Activated CD8-positive, alpha-beta memory T cell treated with anti-CD3 and anti-CD28 coated beads for 1 hour (primary cell): ENCODE measurements at regions not wholly inside any gene's neighbourhood (a gene's known extent, or its start where the extent isn't known, plus 50 kb on each side); places are given as distances from the start of the nearest gene placed in this dataset.

ENCODE experiments used
- DNase-seq, 2 donors: peaks; one replicate each; pipeline ENCODE4 v3.0.0-alpha.2; 2020; ENCODE audit warnings: low read depth in 1 of 2; ENCODE audit errors: extremely low read depth in 1 of 2

- no peak for DNase-seq
These were observed 70.4 kb upstream of the SMLR1 start for GRCh38 chr6:130756824-130757223.

- no peak for DNase-seq
These were observed 68.4 kb upstream of the SMLR1 start for GRCh38 chr6:130758813-130759212.

GRCh38 chr6:130760006-130760405 lies 67.2 kb upstream of the SMLR1 start:
- no peak for DNase-seq

GRCh38 chr6:130761286-130761685 lies 65.9 kb upstream of the SMLR1 start:
- no peak for DNase-seq

- no peak for DNase-seq
These were observed 62.0 kb upstream of the SMLR1 start for GRCh38 chr6:130765181-130765727.

GRCh38 chr6:130766239-130767144 lies 60.7 kb upstream of the SMLR1 start:
- DNase-seq = no peak

- DNase-seq = no peak
These were observed 57.3 kb upstream of the SMLR1 start for GRCh38 chr6:130769861-130770260.

GRCh38 chr6:130771741-130772140 lies 55.5 kb upstream of the SMLR1 start:
- DNase-seq = no peak

GRCh38 chr6:130773860-130774259 lies 53.3 kb upstream of the SMLR1 start:
- no peak for DNase-seq

- no peak for DNase-seq
These were observed 51.7 kb upstream of the SMLR1 start for GRCh38 chr6:130775411-130776012.

- DNase-seq = no peak
These were observed 50.8 kb upstream of the SMLR1 start for GRCh38 chr6:130776287-130776925.
